Smooth muscle cell (in vitro differentiated cells): ENCODE measurements at regions not wholly inside any gene's neighbourhood (a gene's known extent, or its start where the extent isn't known, plus 50 kb on each side); places are given as distances from the start of the nearest gene placed in this dataset.

Source experiments
- DNase-seq: peaks from one replicate; lab custom pipeline; 2025; ENCODE audit not compliant: unreplicated experiment; lab: John Stamatoyannopoulos, UW
- H2AFZ ChIP-seq: fragments of 200-600 bp; sonication (generic); 2 replicates; pipeline ENCODE4 v1.6.0; 2016; ENCODE audit warnings: antibody characterized with exemption, low read depth, mild to moderate bottlenecking
- H3F3A ChIP-seq: fragments of 200-600 bp; sonication (generic); 2 replicates; pipeline ENCODE4 v1.6.0; 2017; ENCODE audit warnings: antibody characterized with exemption, low read depth
- H3K27ac ChIP-seq: fragments of 200-600 bp; sonication (generic); 2 replicates; pipeline ENCODE4 v1.5.1; 2016; ENCODE audit warnings: low read depth, mild to moderate bottlenecking
- H3K27me3 ChIP-seq: fragments of 200-600 bp; sonication (generic); 2 replicates; pipeline ENCODE4 v1.6.1; 2016; ENCODE audit warnings: low read depth, mild to moderate bottlenecking
- H3K36me3 ChIP-seq: fragments of 200-600 bp; sonication (generic); 2 replicates; pipeline ENCODE4 v1.5.1; 2016; ENCODE audit warnings: low read depth
- H3K4me1 ChIP-seq: fragments of 200-600 bp; sonication (generic); 2 replicates; pipeline ENCODE4 v1.5.1; 2016; ENCODE audit warnings: low read depth
- H3K4me2 ChIP-seq: fragments of 200-600 bp; sonication (generic); 2 replicates; pipeline ENCODE4 v1.6.0; 2016; ENCODE audit warnings: mild to moderate bottlenecking
- H3K4me3 ChIP-seq: fragments of 200-600 bp; sonication (generic); 2 replicates; pipeline ENCODE4 v1.5.1; 2016; ENCODE audit warnings: mild to moderate bottlenecking
- H3K79me2 ChIP-seq: fragments of 200-600 bp; sonication (generic); 2 replicates; pipeline ENCODE4 v1.6.0; 2016; ENCODE audit warnings: low read depth, mild to moderate bottlenecking
- H3K9ac ChIP-seq: fragments of 200-600 bp; sonication (generic); 2 replicates; pipeline ENCODE4 v1.6.0; 2016; ENCODE audit warnings: low read depth
- H3K9me3 ChIP-seq: fragments of 200-600 bp; sonication (generic); replicated peaks from 2 replicates; pipeline ENCODE4 v1.5.1; 2016; ENCODE audit warnings: low read depth
- H4K20me1 ChIP-seq: fragments of 200-600 bp; sonication (generic); 2 replicates; pipeline ENCODE4 v1.6.0; 2016; ENCODE audit warnings: low read depth
- CTCF ChIP-seq: fragments of 200-600 bp; sonication (generic); IDR thresholded peaks from 2 replicates; pipeline ENCODE4 v1.5.1; 2017; ENCODE audit warnings: borderline replicate concordance, mild to moderate bottlenecking, antibody characterized with exemption; ENCODE audit not compliant: insufficient read depth, poor library complexity, severe bottlenecking
- WGBS: methylation state at CpG from one replicate; pipeline ENCODE4 v1.1.7; 2016; ENCODE audit warnings: low lambda C conversion rate; 5-methylcytosine and 5-hydroxymethylcytosine counted together

- no peaks in the 10 kb centered on the region for H3K9me3 ChIP-seq
- no peak overlapping the region for H3K4me3 ChIP-seq
- H3K79me2 ChIP-seq, result no peaks in the 10 kb centered on the region
- no peak overlapping the region for H3K9ac ChIP-seq
- DNase-seq, result no peak
- no peak overlapping the region for H3K4me2 ChIP-seq
- 73% methylated on average over 1 of the region's 1 CpG for WGBS
- H3K36me3 ChIP-seq, result no peaks in the 10 kb centered on the region
- H3K27ac ChIP-seq, result no peak overlapping the region
- no peaks in the 10 kb centered on the region for H3K4me1 ChIP-seq
- H3F3A ChIP-seq, result no peaks in the 10 kb centered on the region
- no peaks in the 10 kb centered on the region for H4K20me1 ChIP-seq
- H2AFZ ChIP-seq, result no peak overlapping the region
- H3K27me3 ChIP-seq, result no peaks in the 10 kb centered on the region
- no peak for TF ChIP-seq CTCF
Measured at GRCh38 chr4:58611012-58611411, 1500.8 kb upstream of the IGFBP7 start.

GRCh38 chr4:58606303-58606702 is 1496.1 kb upstream of the IGFBP7 start:
- Histone ChIP-seq H3K27ac (no peak overlapping the region), H3K9me3 (no peaks in the 10 kb centered on the region), H3K4me2 (no peak overlapping the region), H2AFZ (no peak overlapping the region), H3K9ac (no peak overlapping the region), H3F3A (no peaks in the 10 kb centered on the region), H3K79me2 (no peaks in the 10 kb centered on the region), H4K20me1 (no peaks in the 10 kb centered on the region), H3K36me3 (no peaks in the 10 kb centered on the region), H3K4me1 (no peaks in the 10 kb centered on the region), H3K4me3 (no peak overlapping the region), H3K27me3 (no peaks in the 10 kb centered on the region)
- DNase-seq, result no peak
- WGBS, result 91% methylated on average over 4 of the region's 4 CpGs
- no peak for TF ChIP-seq CTCF

- no peak overlapping the region for H3K4me2 ChIP-seq
- no peaks in the 10 kb centered on the region for H3F3A ChIP-seq
- no peaks in the 10 kb centered on the region for H3K36me3 ChIP-seq
- no peak overlapping the region for H3K4me3 ChIP-seq
- no peaks in the 10 kb centered on the region for H3K27me3 ChIP-seq
- H3K9ac ChIP-seq, result no peak overlapping the region
- no peak for DNase-seq
- no peaks in the 10 kb centered on the region for H3K4me1 ChIP-seq
- no peaks in the 10 kb centered on the region for H3K79me2 ChIP-seq
- no peak for TF ChIP-seq CTCF
- H4K20me1 ChIP-seq, result no peaks in the 10 kb centered on the region
- WGBS, result 93% methylated on average over 4 of the region's 4 CpGs
- H3K9me3 ChIP-seq, result no peaks in the 10 kb centered on the region
- no peak overlapping the region for H3K27ac ChIP-seq
- H2AFZ ChIP-seq, result no peak overlapping the region
Measured at GRCh38 chr4:58603951-58604350, 1493.8 kb upstream of the IGFBP7 start.

- no peaks in the 10 kb centered on the region for H3K9me3 ChIP-seq
- H3K27ac ChIP-seq, result no peak overlapping the region
- H3K36me3 ChIP-seq, result no peaks in the 10 kb centered on the region
- H3K27me3 ChIP-seq, result no peaks in the 10 kb centered on the region
- H4K20me1 ChIP-seq, result no peaks in the 10 kb centered on the region
- no peaks in the 10 kb centered on the region for H3K4me1 ChIP-seq
- H3K9ac ChIP-seq, result no peak overlapping the region
- H3K4me2 ChIP-seq, result no peak overlapping the region
- no peaks in the 10 kb centered on the region for H3K79me2 ChIP-seq
- 31% methylated on average over 1 of the region's 1 CpG for WGBS
- H2AFZ ChIP-seq, result no peak overlapping the region
- no peaks in the 10 kb centered on the region for H3F3A ChIP-seq
- no peak overlapping the region for H3K4me3 ChIP-seq
- no peak for DNase-seq
- no peak for TF ChIP-seq CTCF
Measured at GRCh38 chr4:58602731-58603359, 1492.7 kb upstream of the IGFBP7 start.
